Endothelial cell of umbilical vein (primary cell): ENCODE measurements at regions not wholly inside any gene's neighbourhood (a gene's known extent, or its start where the extent isn't known, plus 50 kb on each side); places are given as distances from the start of the nearest gene placed in this dataset.

ENCODE experiments used
- BruUV-seq: library from RNA; stranded (reverse); fragments of 400-500 nt; replicated peaks from 2 replicates; lab custom pipeline; 2021; lab: Mats Ljungman, UMichigan
- CTCF ChIA-PET: fragments of 300-600, 350-600 bp; sonication (Branson Sonifier 250); formaldehyde crosslinking; loops from one replicate; lab custom pipeline; 2021; ENCODE audit warnings: antibody characterized with exemption, inconsistent platforms; lab: Charles Lee
- POLR2A ChIA-PET: fragments of 300-600, 350-600 bp; sonication (Branson Sonifier 250); formaldehyde crosslinking; loops from one replicate; lab custom pipeline; 2021; ENCODE audit warnings: antibody characterized with exemption, inconsistent platforms; lab: Charles Lee
- DNase-seq: peaks from one replicate; pipeline ENCODE4 v3.0.0-alpha.2; 2011; ENCODE audit warnings: low read depth, low spot score
- FAIRE-seq: peaks from 2 replicates; lab custom pipeline; 2011; peaks lifted over from hg19 to GRCh38; lab: Jason Lieb, UNC
- H2AFZ ChIP-seq: 2 replicates; pipeline ENCODE4 v1.6.0; 2012; ENCODE audit warnings: low read depth, low read length, control low read depth, inconsistent platforms
- H3K27ac ChIP-seq: 2 replicates; pipeline ENCODE4 v1.5.1; 2011; ENCODE audit warnings: low read depth, mild to moderate bottlenecking, control low read depth, low read length, moderate library complexity; ENCODE audit not compliant: insufficient read depth
- H3K27me3 ChIP-seq, 2 experiments: 2 replicates each; pipeline versions ENCODE4 v1.6.0 to v1.6.1; 2011; ENCODE audit warnings: low read length in 2 of 2, mixed read lengths in 1 of 2; ENCODE audit not compliant: control insufficient read depth in 2 of 2, insufficient read depth in 2 of 2
- H3K36me3 ChIP-seq, 2 experiments: 2 replicates in 1 of 2; 3 replicates in 1 of 2; pipeline ENCODE4 v1.5.1; 2011; ENCODE audit warnings: low read length in 2 of 2, mild to moderate bottlenecking in 1 of 2, moderate library complexity in 1 of 2; ENCODE audit not compliant: control insufficient read depth in 2 of 2, insufficient read depth in 2 of 2; ENCODE audit errors: extremely low read depth in 1 of 2
- H3K4me1 ChIP-seq: 3 replicates; pipeline ENCODE4 v1.5.1; 2011; ENCODE audit warnings: mild to moderate bottlenecking, low read length; ENCODE audit not compliant: control insufficient read depth, insufficient read depth; ENCODE audit errors: extremely low read depth
- H3K4me2 ChIP-seq: 2 replicates; pipeline ENCODE4 v1.6.1; 2011; ENCODE audit warnings: low read length, control low read depth, mixed read lengths; ENCODE audit not compliant: insufficient read depth
- H3K4me3 ChIP-seq, 3 experiments: fragments of 200-600 bp in 1 of 3; sonication (generic), shearing (Covaris generic) in 1 of 3; replicated peaks in 1 of 3; 2 replicates each; pipeline ENCODE4 v1.5.1; 2011 to 2016; ENCODE audit warnings: control low read depth in 3 of 3, low read length in 3 of 3, mild to moderate bottlenecking in 2 of 3, inconsistent platforms in 1 of 3, low read depth in 1 of 3, moderate library complexity in 1 of 3; ENCODE audit not compliant: insufficient read depth in 1 of 3
- H3K79me2 ChIP-seq: 2 replicates; pipeline ENCODE4 v1.6.0; 2012; ENCODE audit warnings: low read length, inconsistent platforms; ENCODE audit not compliant: control insufficient read depth, insufficient read depth
- H3K9ac ChIP-seq: replicated peaks from 2 replicates; pipeline ENCODE3; 2011; ENCODE audit warnings: low read length, control low read depth; ENCODE audit not compliant: insufficient read depth; ENCODE audit errors: extremely low read depth
- H3K9me1 ChIP-seq: replicated peaks from 3 replicates; pipeline ENCODE4 v1.6.0; 2011; ENCODE audit warnings: mild to moderate bottlenecking, low read length; ENCODE audit not compliant: control insufficient read depth, insufficient read depth; ENCODE audit errors: extremely low read depth
- H3K9me3 ChIP-seq: replicated peaks from 2 replicates; pipeline ENCODE4 v1.5.1; 2012; ENCODE audit warnings: low read length, inconsistent platforms; ENCODE audit not compliant: control insufficient read depth, insufficient read depth
- H4K20me1 ChIP-seq: replicated peaks from 2 replicates; pipeline ENCODE3; 2011; ENCODE audit warnings: mild to moderate bottlenecking, low read length; ENCODE audit not compliant: control insufficient read depth, insufficient read depth; ENCODE audit errors: extremely low read depth
- CTCF ChIP-seq, 2 donors: IDR thresholded peaks; 1 replicate in 1 of 2; 2 replicates in 1 of 2; pipeline ENCODE4 v1.5.1; 2011; ENCODE audit warnings: low read length in 2 of 2, mild to moderate bottlenecking in 2 of 2, moderate library complexity in 2 of 2, control low read depth in 1 of 2, inconsistent platforms in 1 of 2, low read depth in 1 of 2; ENCODE audit not compliant: insufficient read depth in 1 of 2; ENCODE audit errors: extremely low read depth in 1 of 2
- EZH2 ChIP-seq: IDR thresholded peaks from 2 replicates; pipeline ENCODE4 v1.6.1; 2012; ENCODE audit warnings: borderline replicate concordance, low read depth, mild to moderate bottlenecking, moderate library complexity, low read length, inconsistent platforms; ENCODE audit not compliant: severe bottlenecking
- FOS ChIP-seq: IDR thresholded peaks from 2 replicates; pipeline ENCODE4 v1.6.1; 2011; ENCODE audit warnings: mild to moderate bottlenecking, low read length, moderate library complexity, borderline replicate concordance; ENCODE audit not compliant: insufficient read depth
- GATA2 ChIP-seq: IDR thresholded peaks from 2 replicates; pipeline ENCODE4 v1.7.0; 2011; ENCODE audit warnings: low read depth, mild to moderate bottlenecking, moderate library complexity, mixed read lengths, low read length; ENCODE audit not compliant: insufficient read length, insufficient read depth
- JUN ChIP-seq: IDR thresholded peaks from 2 replicates; pipeline ENCODE4 v1.6.1; 2011; ENCODE audit warnings: borderline replicate concordance, low read depth; ENCODE audit not compliant: insufficient read length, insufficient read depth
- MAX ChIP-seq: IDR thresholded peaks from 2 replicates; pipeline ENCODE4 v1.6.1; 2011; ENCODE audit not compliant: insufficient read depth, insufficient read length
- MYC ChIP-seq: IDR thresholded peaks from one replicate; pipeline ENCODE4 v1.6.1; 2011; ENCODE audit warnings: mild to moderate bottlenecking, low read depth, low read length
- POLR2A ChIP-seq: IDR thresholded peaks from 2 replicates; pipeline ENCODE4 v1.6.1; 2012; ENCODE audit warnings: low read depth, mild to moderate bottlenecking, control low read depth, low read length
- POLR2AphosphoS5 ChIP-seq: IDR thresholded peaks from 2 replicates; pipeline ENCODE4 v1.6.1; 2012; ENCODE audit warnings: low read depth, mild to moderate bottlenecking, control low read depth, low read length, moderate library complexity; ENCODE audit not compliant: insufficient read depth
- dilution Hi-C: fragments of 300-500 bp; cut with MboI; formaldehyde crosslinking; loops from one replicate; pipeline ENCODE4 v1.15.0; 2019; ENCODE audit warnings: low sequenced_read_pairs; ENCODE audit not compliant: extremely low pct_ligation_motif_present
- intact Hi-C: fragments of 100-400 bp; cut with micrococcal nuclease; formaldehyde crosslinking; loops from one replicate; pipeline ENCODE4 v1.10.0; 2022

- H3K9ac ChIP-seq = no peak overlapping the region
- no peaks in the 10 kb centered on the region for H3K4me1 ChIP-seq
- TF ChIP-seq GATA2 (no peak), POLR2A (no peak), EZH2 (no peak), JUN (no peak), POLR2AphosphoS5 (no peak), FOS (no peak), MAX (no peak), MYC (no peak), CTCF (IDR thresholded peaks at IDR 0.05; ENCODE audit: extremely low read depth in 1 of 2, insufficient read depth in 1 of 2, low read depth in 1 of 2, low read length in 2 of 2) (no peak)
- intact Hi-C loops (no loop called here), dilution Hi-C loops (no loop called here)
- ChIA-PET POLR2A (no interaction called here), CTCF (interaction anchor here (1.0 to 1.7 kb wide), 5 partner anchors 9 to 465 kb away, joined by 3 read pairs; no protein-coding TSS in a partner anchor)
- H3K36me3 ChIP-seq = no peaks in the 10 kb centered on the region
- no peaks in the 10 kb centered on the region for H4K20me1 ChIP-seq
- no peaks in the 10 kb centered on the region for H3K27me3 ChIP-seq
- no peak for DNase-seq
- no peak overlapping the region for H2AFZ ChIP-seq
- H3K79me2 ChIP-seq = no peaks in the 10 kb centered on the region
- no peak for FAIRE-seq
- no peaks in the 10 kb centered on the region for H3K9me3 ChIP-seq
- no TSS peak for BruUV-seq
- H3K4me3 ChIP-seq = no peak overlapping the region
- no peaks in the 10 kb centered on the region for H3K9me1 ChIP-seq
- no peak overlapping the region for H3K27ac ChIP-seq
- H3K4me2 ChIP-seq = no peak overlapping the region
Measured at GRCh38 chr2:145287736-145288135, 767.8 kb upstream of the ZEB2 start.
